Activated naive CD4-positive, alpha-beta T cell (primary cell): ENCODE measurements at regions not wholly inside any gene's neighbourhood (a gene's known extent, or its start where the extent isn't known, plus 50 kb on each side); places are given as distances from the start of the nearest gene placed in this dataset.

ENCODE experiments used
- DNase-seq, 4 experiments: peaks; one replicate each; lab custom pipeline; 2025; lab: John Stamatoyannopoulos, UW

- no peak for DNase-seq
These were observed 869.4 kb upstream of the ID2 start for GRCh38 chr2:7812231-7812995.

GRCh38 chr2:7813541-7814292, 868.1 kb upstream of the ID2 start:
- no peak for DNase-seq

- no peak for DNase-seq
These were observed 866.1 kb upstream of the ID2 start for GRCh38 chr2:7815726-7816125.

- DNase-seq: no peak
These were observed 865.6 kb upstream of the ID2 start for GRCh38 chr2:7816233-7816632.

GRCh38 chr2:7816944-7817343, 864.9 kb upstream of the ID2 start:
- no peak for DNase-seq

GRCh38 chr2:7819316-7819715, 862.5 kb upstream of the ID2 start:
- DNase-seq: no peak

GRCh38 chr2:7819850-7820249, 862.0 kb upstream of the ID2 start:
- no peak for DNase-seq

GRCh38 chr2:7824211-7824610, 857.6 kb upstream of the ID2 start:
- no peak for DNase-seq

- DNase-seq: no peak
These were observed 856.1 kb upstream of the ID2 start for GRCh38 chr2:7825591-7826312.

GRCh38 chr2:7826656-7827055, 855.2 kb upstream of the ID2 start:
- DNase-seq: no peak

GRCh38 chr2:7829241-7829640, 852.6 kb upstream of the ID2 start:
- DNase-seq: no peak

GRCh38 chr2:7830616-7831015, 851.2 kb upstream of the ID2 start:
- no peak for DNase-seq

GRCh38 chr2:7835151-7835550, 846.7 kb upstream of the ID2 start:
- DNase-seq: no peak

- DNase-seq: no peak
These were observed 845.9 kb upstream of the ID2 start for GRCh38 chr2:7835693-7836680.

- no peak for DNase-seq
These were observed 844.6 kb upstream of the ID2 start for GRCh38 chr2:7837237-7837760.

- DNase-seq: no peak
These were observed 843.2 kb upstream of the ID2 start for GRCh38 chr2:7838669-7839068.

- DNase-seq: no peak
These were observed 841.0 kb upstream of the ID2 start for GRCh38 chr2:7840651-7841380.

- DNase-seq: no peak
These were observed 840.1 kb upstream of the ID2 start for GRCh38 chr2:7841751-7842150.

GRCh38 chr2:7844414-7844965, 837.4 kb upstream of the ID2 start:
- no peak for DNase-seq

GRCh38 chr2:7845332-7845731, 836.5 kb upstream of the ID2 start:
- DNase-seq: no peak
